Kidney glomerular epithelial cell (primary cell): ENCODE measurements at regions not wholly inside any gene's neighbourhood (a gene's known extent, or its start where the extent isn't known, plus 50 kb on each side); places are given as distances from the start of the nearest gene placed in this dataset.
"Not testable (repeated sequence)": the region's sequence is repeated elsewhere in the genome, so short reads cannot be mapped to it uniquely, and the experiment has no call there.

Experiments
- DNase-seq: peaks from one replicate; lab custom pipeline; 2025; lab: John Stamatoyannopoulos, UW

DNA sequence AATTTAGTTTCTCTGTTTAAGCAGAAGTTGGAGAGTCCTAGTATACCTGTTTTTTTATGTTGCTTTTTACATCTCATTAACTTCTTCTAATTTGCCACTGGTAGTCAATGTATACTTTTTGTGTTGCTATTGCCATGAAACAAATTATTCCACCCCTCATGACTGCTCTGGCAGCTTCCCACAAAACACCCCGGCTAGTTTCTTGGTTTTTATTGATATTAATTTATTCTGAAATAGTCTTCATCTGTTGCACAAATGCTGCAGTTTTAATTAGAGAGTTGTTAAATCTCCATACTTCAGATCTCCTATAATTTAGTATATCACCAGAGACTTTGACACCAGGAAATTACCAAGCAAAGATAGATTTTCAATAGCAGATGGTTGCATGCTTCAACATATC lies 1159.3 kb upstream of the PRR20A start:
- no peak for DNase-seq

DNA sequence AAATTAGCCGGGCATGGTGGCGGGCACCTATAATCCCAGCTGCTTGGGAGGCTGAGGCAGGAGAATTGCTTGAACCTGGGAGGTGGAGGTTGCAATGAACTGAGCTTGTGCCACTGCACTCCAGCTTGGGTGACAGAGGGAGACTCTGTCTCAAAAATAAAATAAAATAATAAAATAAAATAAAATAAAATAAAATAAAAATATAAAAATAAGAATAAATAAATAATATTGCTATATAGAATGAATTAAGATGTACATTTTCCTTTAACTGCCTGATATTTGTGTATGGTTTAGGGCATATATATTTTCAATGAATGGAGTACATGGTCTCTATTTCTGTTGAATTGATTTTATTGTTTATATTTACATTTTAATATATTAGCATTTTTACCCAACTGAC lies 1156.7 kb upstream of the PRR20A start:
- DNase-seq, result not testable (repeated sequence)

GRCh38 chr13:55990631-55991030 lies 1150.1 kb upstream of the PRR20A start:
- DNase-seq, result no peak

DNA sequence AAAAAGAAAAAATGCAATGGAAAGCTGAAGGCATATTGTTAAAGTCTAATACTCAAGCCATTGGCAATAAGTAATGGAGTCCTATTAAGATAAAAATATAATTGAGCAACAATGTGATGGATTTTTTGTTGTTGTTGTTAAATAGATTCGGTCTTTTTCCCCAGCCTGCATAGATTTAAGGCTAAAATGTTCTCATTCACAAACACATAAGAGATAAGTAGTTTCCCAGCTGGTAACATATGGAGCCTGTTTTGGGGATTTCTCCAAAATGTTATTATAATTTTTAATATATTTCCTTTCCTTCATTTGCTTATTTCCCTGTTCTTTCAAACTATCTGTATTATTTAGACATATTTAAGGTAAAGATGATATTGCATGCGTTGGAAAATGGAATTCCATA lies 1149.1 kb upstream of the PRR20A start:
- DNase-seq, result no peak

GRCh38 chr13:55992145-55992544 lies 1148.6 kb upstream of the PRR20A start:
- DNase-seq, result no peak

- DNase-seq, result no peak
These were observed 1141.0 kb upstream of the PRR20A start for GRCh38 chr13:55999709-56000108.

GRCh38 chr13:56009418-56009817 lies 1131.3 kb upstream of the PRR20A start:
- DNase-seq, result no peak

DNA sequence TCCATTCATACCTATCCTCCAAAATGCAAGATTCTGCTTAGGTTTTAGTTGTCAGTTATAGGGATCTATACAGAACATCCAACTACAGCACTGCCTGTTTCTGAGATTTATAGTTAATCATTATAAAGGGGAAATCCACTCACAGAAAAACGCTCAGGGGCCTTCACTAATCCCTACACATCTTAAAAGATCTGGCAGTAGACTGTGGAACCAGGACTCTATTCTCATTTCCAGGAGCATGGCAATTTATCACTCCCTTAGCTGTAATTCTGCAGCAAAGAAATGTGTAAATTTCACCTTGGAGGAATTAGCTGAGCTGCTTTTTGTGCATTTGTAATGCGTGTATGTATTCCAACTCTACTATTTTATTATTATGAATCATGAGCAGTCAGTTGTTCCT lies 1128.1 kb upstream of the PRR20A start:
- DNase-seq, result no peak

DNA sequence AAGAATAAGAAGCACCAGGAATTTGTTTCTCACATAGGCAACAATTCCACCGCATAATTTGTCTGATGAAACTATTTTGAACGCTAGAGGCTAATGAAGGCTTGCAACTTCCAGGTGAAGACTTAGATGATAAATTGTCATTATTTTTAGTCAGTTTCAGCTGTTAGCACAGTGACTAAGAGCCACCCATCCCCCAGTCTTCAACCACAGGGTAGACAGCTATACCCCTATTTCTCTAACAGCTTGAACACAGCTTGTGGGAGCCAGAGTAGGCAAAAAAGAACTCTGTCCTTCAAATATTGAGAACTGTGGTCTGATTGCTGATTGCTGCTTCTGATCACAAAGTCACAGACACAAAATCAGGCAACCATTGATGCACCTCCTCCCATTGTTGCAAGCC lies 1124.8 kb upstream of the PRR20A start:
- DNase-seq, result no peak

- DNase-seq, result no peak
These were observed 1121.1 kb upstream of the PRR20A start for GRCh38 chr13:56019606-56020005.

DNA sequence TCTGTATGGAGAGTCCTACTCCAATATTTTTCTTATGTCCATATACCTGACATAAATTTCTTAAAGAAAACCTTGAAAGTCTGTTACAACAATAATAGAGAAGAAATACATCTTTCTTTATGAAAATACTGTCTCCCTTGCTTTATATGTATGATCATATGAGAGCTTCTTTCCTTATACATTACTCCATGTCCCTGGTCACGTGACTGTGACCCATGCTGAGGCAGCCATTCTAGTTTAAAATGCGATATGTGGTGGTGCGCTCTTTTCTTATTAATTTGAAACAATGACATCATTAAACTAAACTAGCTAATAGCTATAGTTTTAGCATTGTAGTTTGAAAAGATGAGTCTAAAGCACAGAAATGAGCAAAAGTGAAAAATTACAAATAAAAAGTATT lies 1120.3 kb upstream of the PRR20A start:
- no peak for DNase-seq

DNA sequence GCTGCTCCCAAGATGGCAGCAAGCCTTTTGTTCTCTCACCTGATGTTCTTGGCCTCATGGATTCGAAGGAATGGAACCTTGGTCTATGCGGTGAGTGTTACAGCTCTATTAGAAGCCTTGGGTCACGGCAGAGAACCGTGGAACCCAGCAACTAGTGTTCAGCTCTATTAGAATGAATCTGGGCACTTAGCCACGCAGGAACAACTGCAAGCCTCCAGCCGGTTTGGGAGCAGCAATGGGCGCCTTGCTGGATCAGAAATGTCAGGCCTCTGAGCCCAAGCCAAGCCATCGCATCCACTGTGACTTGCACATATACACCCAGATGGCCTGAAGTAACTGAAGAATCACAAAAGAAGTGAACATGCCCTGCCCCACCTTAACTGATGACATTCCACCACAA lies 1100.7 kb upstream of the PRR20A start:
- no peak for DNase-seq

- DNase-seq, result no peak
These were observed 1074.4 kb upstream of the PRR20A start for GRCh38 chr13:56066321-56066720.

GRCh38 chr13:56102641-56103040 lies 1038.1 kb upstream of the PRR20A start:
- no peak for DNase-seq

- DNase-seq, result no peak
These were observed 1030.0 kb upstream of the PRR20A start for GRCh38 chr13:56110751-56111150.

GRCh38 chr13:56134524-56134923 lies 1006.2 kb upstream of the PRR20A start:
- no peak for DNase-seq

DNA sequence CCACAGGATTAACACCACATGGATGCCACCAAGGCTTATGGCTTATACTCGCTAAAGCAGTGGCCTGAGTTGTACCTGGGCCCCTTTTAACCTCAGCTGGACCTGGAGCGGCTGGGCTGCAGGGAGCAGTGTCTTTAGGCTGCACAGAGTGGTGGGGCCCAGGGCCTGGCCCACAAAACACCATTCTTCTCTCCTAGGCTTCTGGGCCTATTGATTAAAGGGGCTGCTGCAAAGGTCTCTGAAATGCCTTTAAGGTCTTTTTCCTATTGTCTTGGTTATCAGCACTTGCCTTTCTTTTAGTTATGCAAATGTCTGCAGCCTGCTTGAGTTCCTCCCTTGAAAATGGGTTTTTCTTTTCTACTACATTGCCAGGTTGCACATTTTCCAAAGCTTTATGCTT lies 973.9 kb upstream of the PRR20A start:
- DNase-seq, result no peak

DNA sequence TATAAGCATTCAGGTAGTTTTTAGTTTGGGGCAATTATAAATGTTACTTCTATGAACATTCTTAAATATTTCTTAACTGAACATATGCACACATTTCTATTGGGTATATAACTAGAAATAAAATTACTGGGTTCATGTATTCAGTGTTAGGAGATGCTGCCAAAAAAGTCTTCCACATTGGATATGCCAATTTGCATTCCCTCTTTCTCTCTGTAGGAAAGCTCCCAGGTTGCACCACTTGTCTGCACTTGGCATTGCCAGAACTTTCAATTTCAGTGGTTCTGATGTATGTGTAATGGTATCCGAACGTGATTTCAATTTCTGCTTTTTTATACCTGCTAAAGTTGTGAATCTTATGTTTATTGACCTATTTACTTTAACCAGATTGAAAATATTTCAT lies 972.1 kb upstream of the PRR20A start:
- DNase-seq, result no peak

DNA sequence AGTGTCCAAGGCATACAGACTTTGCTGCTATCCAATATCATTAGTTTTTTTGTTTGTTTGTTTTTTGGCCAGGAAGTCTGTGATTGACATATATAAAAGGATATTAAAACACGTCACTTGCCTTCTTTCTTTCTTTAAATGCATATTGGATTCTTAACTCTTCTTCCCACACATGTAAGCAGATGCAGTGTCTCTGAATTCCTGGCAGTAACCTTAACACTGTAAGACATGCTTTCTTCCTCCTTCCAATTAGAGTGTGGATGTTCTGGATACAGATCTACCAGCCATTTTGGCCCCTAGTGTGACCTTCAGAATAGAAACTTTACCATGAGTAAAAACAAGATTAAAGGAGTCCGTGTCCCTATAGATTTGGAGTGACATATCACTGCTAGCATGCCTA lies 967.4 kb upstream of the PRR20A start:
- no peak for DNase-seq

GRCh38 chr13:56182598-56182997 lies 958.1 kb upstream of the PRR20A start:
- no peak for DNase-seq

GRCh38 chr13:56187331-56187730 lies 953.4 kb upstream of the PRR20A start:
- no peak for DNase-seq

DNA sequence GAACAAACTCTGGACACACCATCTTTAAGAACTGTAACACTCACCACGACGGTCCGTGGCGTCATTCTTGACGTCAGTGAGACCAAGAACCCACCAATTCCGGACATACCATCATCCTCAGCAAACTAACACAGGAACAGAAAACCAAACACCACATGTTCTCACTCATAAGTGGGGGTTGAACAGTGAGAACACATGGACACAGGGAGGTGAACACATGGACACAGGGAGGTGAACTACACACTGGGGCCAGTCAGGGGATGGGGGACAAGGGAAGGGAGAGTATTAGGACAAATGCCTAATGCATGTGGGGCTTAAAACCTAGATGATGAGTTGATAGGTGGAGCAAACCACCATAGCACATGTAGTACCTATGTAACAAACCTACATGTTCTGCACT lies 952.1 kb upstream of the PRR20A start:
- not testable (repeated sequence) for DNase-seq

GRCh38 chr13:56189439-56189838 lies 951.3 kb upstream of the PRR20A start:
- DNase-seq, result no peak

- no peak for DNase-seq
These were observed 950.7 kb upstream of the PRR20A start for GRCh38 chr13:56189978-56190377.

DNA sequence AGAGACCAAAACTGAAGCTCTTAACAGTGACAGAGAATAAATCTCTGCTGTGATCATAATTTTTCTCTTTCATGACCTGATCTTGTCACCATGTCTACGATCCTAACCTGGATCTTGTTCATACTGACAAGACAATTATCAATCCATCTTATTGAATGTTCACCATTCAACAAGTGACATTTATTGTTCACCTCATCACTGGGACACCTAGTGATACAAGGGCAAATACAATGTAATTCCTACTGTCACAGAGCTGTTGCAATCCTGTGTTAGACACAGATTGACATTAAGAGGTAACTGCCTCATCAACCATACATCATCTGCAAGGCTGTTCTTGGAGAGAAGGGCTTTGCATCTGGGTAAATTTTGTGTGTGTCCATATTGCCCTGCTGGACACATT lies 942.4 kb upstream of the PRR20A start:
- no peak for DNase-seq
